ENCODE measurements at regions not wholly inside any gene's neighbourhood (a gene's known extent, or its start where the extent isn't known, plus 50 kb on each side); places are given as distances from the start of the nearest gene placed in this dataset.

DNA sequence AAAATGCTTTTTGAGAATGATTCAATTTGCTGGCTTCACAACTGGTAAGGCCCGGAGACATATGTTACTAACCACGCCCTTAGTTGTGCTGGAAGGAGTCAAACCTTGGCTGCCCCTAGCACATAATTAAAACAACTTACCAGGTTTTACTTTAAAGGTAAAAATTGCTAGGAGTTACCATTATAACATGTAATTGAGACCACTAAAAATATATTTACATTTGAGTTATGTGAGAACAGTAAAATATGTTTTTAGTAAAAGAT is 435.6 kb upstream of the CDH9 start:
- TF ChIP-seq GATA2 (IDR thresholded peaks at IDR 0.05; ENCODE audit: low read depth, low read length) (no peak), GATA3 (IDR thresholded peaks at IDR 0.05; ENCODE audit: low read depth, low read length) (no peak)
